ENCODE measurements at regions not wholly inside any gene's neighbourhood (a gene's known extent, or its start where the extent isn't known, plus 50 kb on each side); places are given as distances from the start of the nearest gene placed in this dataset.

- no peak for TF ChIP-seq CTCF (conservative IDR thresholded peaks at IDR 0.05; ENCODE audit: low read length)
- TF ChIP-seq EZH2phosphoT487 (IDR thresholded peaks at IDR 0.05; ENCODE audit: borderline replicate concordance, low read depth, low read length): no peak
Observed at GRCh38 chr4:110754716-110755115, 131.8 kb upstream of the PITX2 start.

Measured in OCI-LY7 (cell line).